Endothelial cell of umbilical vein (primary cell): ENCODE measurements at regions not wholly inside any gene's neighbourhood (a gene's known extent, or its start where the extent isn't known, plus 50 kb on each side); places are given as distances from the start of the nearest gene placed in this dataset.

Experiments
- BruUV-seq: library from RNA; stranded (reverse); fragments of 400-500 nt; replicated peaks from 2 replicates; lab custom pipeline; 2021; lab: Mats Ljungman, UMichigan
- CTCF ChIA-PET: fragments of 300-600, 350-600 bp; sonication (Branson Sonifier 250); formaldehyde crosslinking; loops from one replicate; lab custom pipeline; 2021; ENCODE audit warnings: antibody characterized with exemption, inconsistent platforms; lab: Charles Lee
- POLR2A ChIA-PET: fragments of 300-600, 350-600 bp; sonication (Branson Sonifier 250); formaldehyde crosslinking; loops from one replicate; lab custom pipeline; 2021; ENCODE audit warnings: antibody characterized with exemption, inconsistent platforms; lab: Charles Lee
- DNase-seq: peaks from one replicate; pipeline ENCODE4 v3.0.0-alpha.2; 2011; ENCODE audit warnings: low read depth, low spot score
- FAIRE-seq: peaks from 2 replicates; lab custom pipeline; 2011; peaks lifted over from hg19 to GRCh38; lab: Jason Lieb, UNC
- H2AFZ ChIP-seq: 2 replicates; pipeline ENCODE4 v1.6.0; 2012; ENCODE audit warnings: low read depth, low read length, control low read depth, inconsistent platforms
- H3K27ac ChIP-seq: 2 replicates; pipeline ENCODE4 v1.5.1; 2011; ENCODE audit warnings: low read depth, mild to moderate bottlenecking, control low read depth, low read length, moderate library complexity; ENCODE audit not compliant: insufficient read depth
- H3K27me3 ChIP-seq, 2 experiments: 2 replicates each; pipeline versions ENCODE4 v1.6.0 to v1.6.1; 2011; ENCODE audit warnings: low read length in 2 of 2, mixed read lengths in 1 of 2; ENCODE audit not compliant: control insufficient read depth in 2 of 2, insufficient read depth in 2 of 2
- H3K36me3 ChIP-seq, 2 experiments: 2 replicates in 1 of 2; 3 replicates in 1 of 2; pipeline ENCODE4 v1.5.1; 2011; ENCODE audit warnings: low read length in 2 of 2, mild to moderate bottlenecking in 1 of 2, moderate library complexity in 1 of 2; ENCODE audit not compliant: control insufficient read depth in 2 of 2, insufficient read depth in 2 of 2; ENCODE audit errors: extremely low read depth in 1 of 2
- H3K4me1 ChIP-seq: 3 replicates; pipeline ENCODE4 v1.5.1; 2011; ENCODE audit warnings: mild to moderate bottlenecking, low read length; ENCODE audit not compliant: control insufficient read depth, insufficient read depth; ENCODE audit errors: extremely low read depth
- H3K4me2 ChIP-seq: 2 replicates; pipeline ENCODE4 v1.6.1; 2011; ENCODE audit warnings: low read length, control low read depth, mixed read lengths; ENCODE audit not compliant: insufficient read depth
- H3K4me3 ChIP-seq, 3 experiments: fragments of 200-600 bp in 1 of 3; sonication (generic), shearing (Covaris generic) in 1 of 3; replicated peaks in 1 of 3; 2 replicates each; pipeline ENCODE4 v1.5.1; 2011 to 2016; ENCODE audit warnings: control low read depth in 3 of 3, low read length in 3 of 3, mild to moderate bottlenecking in 2 of 3, inconsistent platforms in 1 of 3, low read depth in 1 of 3, moderate library complexity in 1 of 3; ENCODE audit not compliant: insufficient read depth in 1 of 3
- H3K79me2 ChIP-seq: 2 replicates; pipeline ENCODE4 v1.6.0; 2012; ENCODE audit warnings: low read length, inconsistent platforms; ENCODE audit not compliant: control insufficient read depth, insufficient read depth
- H3K9ac ChIP-seq: replicated peaks from 2 replicates; pipeline ENCODE3; 2011; ENCODE audit warnings: low read length, control low read depth; ENCODE audit not compliant: insufficient read depth; ENCODE audit errors: extremely low read depth
- H3K9me1 ChIP-seq: replicated peaks from 3 replicates; pipeline ENCODE4 v1.6.0; 2011; ENCODE audit warnings: mild to moderate bottlenecking, low read length; ENCODE audit not compliant: control insufficient read depth, insufficient read depth; ENCODE audit errors: extremely low read depth
- H3K9me3 ChIP-seq: replicated peaks from 2 replicates; pipeline ENCODE4 v1.5.1; 2012; ENCODE audit warnings: low read length, inconsistent platforms; ENCODE audit not compliant: control insufficient read depth, insufficient read depth
- H4K20me1 ChIP-seq: replicated peaks from 2 replicates; pipeline ENCODE3; 2011; ENCODE audit warnings: mild to moderate bottlenecking, low read length; ENCODE audit not compliant: control insufficient read depth, insufficient read depth; ENCODE audit errors: extremely low read depth
- EZH2 ChIP-seq: IDR thresholded peaks from 2 replicates; pipeline ENCODE4 v1.6.1; 2012; ENCODE audit warnings: borderline replicate concordance, low read depth, mild to moderate bottlenecking, moderate library complexity, low read length, inconsistent platforms; ENCODE audit not compliant: severe bottlenecking
- JUN ChIP-seq: IDR thresholded peaks from 2 replicates; pipeline ENCODE4 v1.6.1; 2011; ENCODE audit warnings: borderline replicate concordance, low read depth; ENCODE audit not compliant: insufficient read length, insufficient read depth
- POLR2AphosphoS5 ChIP-seq: IDR thresholded peaks from 2 replicates; pipeline ENCODE4 v1.6.1; 2012; ENCODE audit warnings: low read depth, mild to moderate bottlenecking, control low read depth, low read length, moderate library complexity; ENCODE audit not compliant: insufficient read depth
- dilution Hi-C: fragments of 300-500 bp; cut with MboI; formaldehyde crosslinking; loops from one replicate; pipeline ENCODE4 v1.15.0; 2019; ENCODE audit warnings: low sequenced_read_pairs; ENCODE audit not compliant: extremely low pct_ligation_motif_present
- intact Hi-C: fragments of 100-400 bp; cut with micrococcal nuclease; formaldehyde crosslinking; loops from one replicate; pipeline ENCODE4 v1.10.0; 2022

GRCh38 chr2:220441404-220441803 is 814.0 kb downstream of the SLC4A3 start:
- Histone ChIP-seq H3K36me3 (no peaks in the 10 kb centered on the region), H4K20me1 (no peaks in the 10 kb centered on the region), H3K9me3 (peaks cover 2% of the 10 kb centered on the region), H3K27me3 (no peaks in the 10 kb centered on the region), H3K4me1 (no peaks in the 10 kb centered on the region), H3K4me2 (no peak overlapping the region), H3K4me3 (no peak overlapping the region), H3K9me1 (no peaks in the 10 kb centered on the region), H3K79me2 (no peaks in the 10 kb centered on the region), H2AFZ (no peak overlapping the region), H3K9ac (no peak overlapping the region), H3K27ac (no peak overlapping the region)
- no peak for DNase-seq
- dilution Hi-C loops (no loop called here), intact Hi-C loops (no loop called here)
- CTCF ChIA-PET, result interaction anchor here (0.6 kb wide), 1 partner anchor 430 kb away, joined by 4 read pairs; no protein-coding TSS in a partner anchor
- FAIRE-seq, result no peak
- POLR2A ChIA-PET, result no interaction called here
- TF ChIP-seq JUN (no peak), EZH2 (no peak)
- BruUV-seq, result no TSS peak

GRCh38 chr2:220442012-220442411 is 814.6 kb downstream of the SLC4A3 start:
- dilution Hi-C loops, result no loop called here
- ChIA-PET CTCF (no interaction called here), POLR2A (no interaction called here)
- H4K20me1 ChIP-seq, result no peaks in the 10 kb centered on the region
- H3K9me1 ChIP-seq, result no peaks in the 10 kb centered on the region
- no peaks in the 10 kb centered on the region for H3K27me3 ChIP-seq
- no peaks in the 10 kb centered on the region for H3K79me2 ChIP-seq
- intact Hi-C loops, result no loop called here
- no peak overlapping the region for H3K27ac ChIP-seq
- FAIRE-seq (no peak), DNase-seq (no peak)
- no peaks in the 10 kb centered on the region for H3K4me1 ChIP-seq
- no peak for TF ChIP-seq POLR2AphosphoS5
- H3K36me3 ChIP-seq, result no peaks in the 10 kb centered on the region
- H3K4me2 ChIP-seq, result no peak overlapping the region
- no TSS peak for BruUV-seq
- H3K9me3 ChIP-seq, result peaks cover 2% of the 10 kb centered on the region
- no peak overlapping the region for H3K9ac ChIP-seq
- no peak overlapping the region for H2AFZ ChIP-seq
- no peak overlapping the region for H3K4me3 ChIP-seq
